DOHH2 (cell line): ENCODE measurements at regions not wholly inside any gene's neighbourhood (a gene's known extent, or its start where the extent isn't known, plus 50 kb on each side); places are given as distances from the start of the nearest gene placed in this dataset.

Source experiments
- H3F3A ChIP-seq: fragments of 200-600 bp; sonication (generic), shearing (Covaris generic); 2 replicates; pipeline ENCODE4 v1.6.0; 2016; ENCODE audit warnings: antibody characterized with exemption, mild to moderate bottlenecking; ENCODE audit not compliant: control insufficient read depth, insufficient read depth
- H3K27ac ChIP-seq: fragments of 200-600 bp; sonication (generic); 2 replicates; pipeline ENCODE4 v1.5.1; 2014; ENCODE audit warnings: low read depth, mild to moderate bottlenecking, low read length, moderate library complexity
- H3K27me3 ChIP-seq: fragments of 200-600 bp; sonication (generic); 2 replicates; pipeline ENCODE4 v1.6.1; 2014; ENCODE audit warnings: mild to moderate bottlenecking, low read length, mixed read lengths; ENCODE audit not compliant: control insufficient read depth
- H3K36me3 ChIP-seq: fragments of 200-600 bp; sonication (generic); 2 replicates; pipeline ENCODE4 v1.6.1; 2014; ENCODE audit warnings: mild to moderate bottlenecking, low read length, moderate library complexity, mixed read lengths; ENCODE audit not compliant: control insufficient read depth
- H3K4me1 ChIP-seq: fragments of 200-600 bp; sonication (generic); 2 replicates; pipeline ENCODE4 v1.6.1; 2014; ENCODE audit warnings: mild to moderate bottlenecking, low read length, mixed read lengths; ENCODE audit not compliant: control insufficient read depth
- H3K4me2 ChIP-seq: fragments of 200-600 bp; sonication (generic); 2 replicates; pipeline ENCODE4 v1.6.0; 2014; ENCODE audit warnings: mild to moderate bottlenecking, low read length, moderate library complexity
- H3K4me3 ChIP-seq: fragments of 200-600 bp; sonication (generic); 2 replicates; pipeline ENCODE4 v1.5.1; 2014; ENCODE audit warnings: mild to moderate bottlenecking, low read length, mixed read lengths
- H3K79me2 ChIP-seq: fragments of 200-600 bp; sonication (generic); 2 replicates; pipeline ENCODE4 v1.6.1; 2014; ENCODE audit warnings: mild to moderate bottlenecking, low read length, mixed read lengths; ENCODE audit not compliant: control insufficient read depth
- H3K9me2 ChIP-seq: fragments of 200-600 bp; sonication (generic); replicated peaks from 2 replicates; pipeline ENCODE4 v1.6.1; 2014; ENCODE audit warnings: mild to moderate bottlenecking, low read length, mixed read lengths; ENCODE audit not compliant: control insufficient read depth
- H3K9me3 ChIP-seq: fragments of 200-600 bp; sonication (generic); 2 replicates; pipeline ENCODE4 v1.6.1; 2014; ENCODE audit warnings: antibody characterized with exemption, low read length, mixed read lengths; ENCODE audit not compliant: control insufficient read depth, insufficient read depth
- H4K20me1 ChIP-seq: fragments of 200-600 bp; sonication (generic); 2 replicates; pipeline ENCODE4 v1.6.0; 2014; ENCODE audit warnings: low read depth, mild to moderate bottlenecking, antibody characterized with exemption, low read length, moderate library complexity; ENCODE audit not compliant: control insufficient read depth, insufficient read depth
- CTCF ChIP-seq: fragments of 200-600 bp; sonication (generic); IDR thresholded peaks from one replicate; pipeline ENCODE4 v1.5.1; 2014; ENCODE audit warnings: antibody characterized with exemption, mild to moderate bottlenecking, low read depth, low read length; ENCODE audit not compliant: poor library complexity, severe bottlenecking
- EZH2phosphoT487 ChIP-seq: fragments of 200-600 bp; sonication (generic); IDR thresholded peaks from 2 replicates; pipeline ENCODE4 v1.6.1; 2017; ENCODE audit warnings: borderline replicate concordance, mild to moderate bottlenecking, antibody characterized with exemption, low read length, moderate library complexity, mixed read lengths

GRCh38 chr21:22201669-22202068 is 1203.5 kb downstream of the NCAM2 start:
- no peak overlapping the region for H3K4me2 ChIP-seq
- TF ChIP-seq CTCF = no peak
- TF ChIP-seq EZH2phosphoT487 = no peak
- no peaks in the 10 kb centered on the region for H3F3A ChIP-seq
- no peak overlapping the region for H3K27ac ChIP-seq
- no peaks in the 10 kb centered on the region for H3K9me2 ChIP-seq
- H3K4me1 ChIP-seq = no peaks in the 10 kb centered on the region
- H3K27me3 ChIP-seq = no peaks in the 10 kb centered on the region
- H3K4me3 ChIP-seq = no peak overlapping the region
- no peaks in the 10 kb centered on the region for H4K20me1 ChIP-seq
- peaks cover 7% of the 10 kb centered on the region; the same call in 1 of the 2 replicates for H3K9me3 ChIP-seq
- no peaks in the 10 kb centered on the region for H3K79me2 ChIP-seq
- H3K36me3 ChIP-seq = no peaks in the 10 kb centered on the region

- no peak overlapping the region for H3K27ac ChIP-seq
- no peaks in the 10 kb centered on the region for H4K20me1 ChIP-seq
- H3K9me3 ChIP-seq = no peaks in the 10 kb centered on the region
- H3K4me2 ChIP-seq = no peak overlapping the region
- H3K36me3 ChIP-seq = no peaks in the 10 kb centered on the region
- no peak for TF ChIP-seq CTCF
- TF ChIP-seq EZH2phosphoT487 = no peak
- no peak overlapping the region for H3K4me3 ChIP-seq
- H3K27me3 ChIP-seq = no peaks in the 10 kb centered on the region
- H3K9me2 ChIP-seq = no peaks in the 10 kb centered on the region
- no peaks in the 10 kb centered on the region for H3F3A ChIP-seq
- H3K4me1 ChIP-seq = no peaks in the 10 kb centered on the region
- H3K79me2 ChIP-seq = no peaks in the 10 kb centered on the region
Observed at GRCh38 chr21:22209304-22209700, 1211.1 kb downstream of the NCAM2 start.

GRCh38 chr21:22211943-22212342 is 1213.7 kb downstream of the NCAM2 start:
- Histone ChIP-seq H3K36me3 (no peaks in the 10 kb centered on the region), H3K4me2 (no peak overlapping the region), H3K27ac (no peak overlapping the region), H3K9me3 (no peaks in the 10 kb centered on the region), H3K9me2 (no peaks in the 10 kb centered on the region), H4K20me1 (no peaks in the 10 kb centered on the region), H3K79me2 (no peaks in the 10 kb centered on the region), H3K4me3 (no peak overlapping the region), H3K27me3 (no peaks in the 10 kb centered on the region), H3K4me1 (no peaks in the 10 kb centered on the region), H3F3A (no peaks in the 10 kb centered on the region)
- TF ChIP-seq EZH2phosphoT487 = no peak
- TF ChIP-seq CTCF = no peak

GRCh38 chr21:22223385-22223784 is 1225.2 kb downstream of the NCAM2 start:
- H3K4me2 ChIP-seq = no peak overlapping the region
- H3K9me3 ChIP-seq = no peaks in the 10 kb centered on the region
- no peaks in the 10 kb centered on the region for H3K4me1 ChIP-seq
- TF ChIP-seq CTCF (no peak), EZH2phosphoT487 (no peak)
- H3K27me3 ChIP-seq = no peaks in the 10 kb centered on the region
- no peaks in the 10 kb centered on the region for H4K20me1 ChIP-seq
- no peaks in the 10 kb centered on the region for H3K36me3 ChIP-seq
- H3F3A ChIP-seq = no peaks in the 10 kb centered on the region
- H3K79me2 ChIP-seq = no peaks in the 10 kb centered on the region
- H3K9me2 ChIP-seq = no peaks in the 10 kb centered on the region
- no peak overlapping the region for H3K4me3 ChIP-seq
- no peak overlapping the region for H3K27ac ChIP-seq
